ENCODE measurements at regions not wholly inside any gene's neighbourhood (a gene's known extent, or its start where the extent isn't known, plus 50 kb on each side); places are given as distances from the start of the nearest gene placed in this dataset.

DNA sequence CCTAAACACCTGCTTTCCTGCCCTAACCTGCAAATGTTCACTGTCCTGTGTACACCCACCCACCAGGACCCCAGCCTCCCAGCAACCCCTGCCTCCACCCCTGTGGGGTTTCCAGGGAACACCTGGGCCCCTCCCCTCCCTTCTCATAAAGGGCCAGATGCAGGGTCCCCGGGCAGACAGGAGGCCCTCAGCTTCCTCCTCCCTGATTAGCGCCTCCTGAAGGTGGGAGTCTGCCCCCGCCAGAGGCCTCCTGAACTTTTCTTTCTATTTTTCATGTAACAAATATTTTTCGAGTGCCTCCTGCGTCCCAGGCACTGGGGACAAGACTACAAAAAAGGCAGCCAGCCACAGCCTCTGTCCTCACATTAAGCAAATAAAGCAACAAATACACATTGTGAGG is 135.4 kb upstream of the LINGO1 start:
- TF ChIP-seq CTCF (conservative IDR thresholded peaks at IDR 0.05 in 1 of 2, IDR thresholded peaks at IDR 0.05 in 1 of 2; ENCODE audit: low read depth in 1 of 2, low read length in 2 of 2) (no peak), EZH2 (IDR thresholded peaks at IDR 0.05; ENCODE audit: low read length, missing control alignments) (no peak)
